Right atrium auricular region (tissue), 2 donors: ENCODE measurements at regions not wholly inside any gene's neighbourhood (a gene's known extent, or its start where the extent isn't known, plus 50 kb on each side); places are given as distances from the start of the nearest gene placed in this dataset.
"Not testable (repeated sequence)": the region's sequence is repeated elsewhere in the genome, so short reads cannot be mapped to it uniquely, and the experiment has no call there.

Experiments used
- DNase-seq: peaks from one replicate; pipeline ENCODE4 v3.0.0-alpha.2; 2019; ENCODE audit warnings: low spot score
- H3K27ac ChIP-seq, 2 donors: fragments of 200-600 bp; sonication (generic); 1 replicate in 1 of 2; 2 replicates in 1 of 2; pipeline ENCODE4 v1.5.1; 2016 to 2019
- H3K27me3 ChIP-seq, 2 donors: fragments of 200-600 bp; sonication (generic); one replicate each; pipeline versions ENCODE4 v1.5.1 to v1.6.0; 2017 to 2019
- H3K36me3 ChIP-seq: fragments of 200-600 bp; sonication (generic); one replicate; pipeline ENCODE4 v1.5.1; 2016
- H3K4me1 ChIP-seq, 2 donors: fragments of 200-600 bp; sonication (generic); one replicate each; pipeline versions ENCODE4 v1.5.1 to v1.6.0; 2017 to 2019
- H3K4me3 ChIP-seq, 2 donors: fragments of 200-600 bp; sonication (generic); 1 replicate in 1 of 2; 2 replicates in 1 of 2; pipeline ENCODE4 v1.5.1; 2017 to 2019; ENCODE audit warnings: mild to moderate bottlenecking in 1 of 2, moderate library complexity in 1 of 2
- H3K9me3 ChIP-seq, 2 donors: fragments of 200-600 bp; sonication (generic); one replicate each; pipeline ENCODE4 v1.5.1; 2019

- DNase-seq, H3K4me1 ChIP-seq, H3K9me3 ChIP-seq, H3K27me3 ChIP-seq, H3K36me3 ChIP-seq, H3K4me3 ChIP-seq, H3K27ac ChIP-seq: not testable (repeated sequence)
These were observed 200.7 kb upstream of the IRF2BP2 start for GRCh38 chr1:234810726-234811125.

- H3K27me3 ChIP-seq, H3K36me3 ChIP-seq, H3K9me3 ChIP-seq, H3K4me3 ChIP-seq, H3K4me1 ChIP-seq: not testable (repeated sequence)
- peak overlapping the region in 1 of 2 donors; percentile 53 for H3K27ac ChIP-seq
- peak; percentile 57 for DNase-seq
These were observed 199.9 kb upstream of the IRF2BP2 start for GRCh38 chr1:234809854-234810245.

- peak overlapping the region in 1 of 2 donors; percentile 53 for H3K27ac ChIP-seq
- not testable (repeated sequence) for H3K4me3 ChIP-seq, H3K36me3 ChIP-seq, H3K9me3 ChIP-seq, H3K27me3 ChIP-seq, H3K4me1 ChIP-seq
- DNase-seq, result peak; percentile 69
These were observed 199.2 kb upstream of the IRF2BP2 start for GRCh38 chr1:234808943-234809853.

- H3K27me3 ChIP-seq, H3K4me3 ChIP-seq, H3K4me1 ChIP-seq, H3K36me3 ChIP-seq, H3K9me3 ChIP-seq, H3K27ac ChIP-seq: not testable (repeated sequence)
- peak; percentile 1 for DNase-seq
These were observed 198.5 kb upstream of the IRF2BP2 start for GRCh38 chr1:234808459-234808858.

- H3K9me3 ChIP-seq, DNase-seq, H3K4me1 ChIP-seq, H3K4me3 ChIP-seq, H3K27ac ChIP-seq, H3K27me3 ChIP-seq, H3K36me3 ChIP-seq: not testable (repeated sequence)
These were observed 197.7 kb upstream of the IRF2BP2 start for GRCh38 chr1:234807705-234808104.

- DNase-seq, H3K27ac ChIP-seq: not testable (repeated sequence)
These were observed 192.6 kb upstream of the IRF2BP2 start for GRCh38 chr1:234802586-234802985.

GRCh38 chr1:234801636-234802035 is 191.7 kb upstream of the IRF2BP2 start:
- H3K27ac ChIP-seq, H3K27me3 ChIP-seq, H3K9me3 ChIP-seq, DNase-seq, H3K4me1 ChIP-seq, H3K4me3 ChIP-seq, H3K36me3 ChIP-seq: not testable (repeated sequence)

More at GRCh38 chr1:234802586-234802985, 192.6 kb upstream of the IRF2BP2 start:
- not testable (repeated sequence) for H3K4me1 ChIP-seq, H3K36me3 ChIP-seq, H3K27me3 ChIP-seq, H3K4me3 ChIP-seq, H3K9me3 ChIP-seq

- H3K4me1 ChIP-seq, H3K27me3 ChIP-seq, H3K27ac ChIP-seq: not testable (repeated sequence)
These were observed 191.2 kb upstream of the IRF2BP2 start for GRCh38 chr1:234801147-234801546.

GRCh38 chr1:234800563-234800962 is 190.6 kb upstream of the IRF2BP2 start:
- H3K36me3 ChIP-seq, H3K9me3 ChIP-seq, H3K4me1 ChIP-seq, H3K4me3 ChIP-seq, DNase-seq, H3K27me3 ChIP-seq, H3K27ac ChIP-seq: not testable (repeated sequence)

More at GRCh38 chr1:234801147-234801546, 191.2 kb upstream of the IRF2BP2 start:
- not testable (repeated sequence) for H3K9me3 ChIP-seq, DNase-seq, H3K36me3 ChIP-seq, H3K4me3 ChIP-seq

- H3K4me3 ChIP-seq, H3K9me3 ChIP-seq, H3K36me3 ChIP-seq, H3K4me1 ChIP-seq, H3K27ac ChIP-seq, H3K27me3 ChIP-seq, DNase-seq: not testable (repeated sequence)
These were observed 189.2 kb upstream of the IRF2BP2 start for GRCh38 chr1:234799021-234799689.

- H3K27ac ChIP-seq, H3K4me3 ChIP-seq: not testable (repeated sequence)
These were observed 187.2 kb upstream of the IRF2BP2 start for GRCh38 chr1:234797216-234797615.

GRCh38 chr1:234796438-234796792 is 186.4 kb upstream of the IRF2BP2 start:
- H3K4me1 ChIP-seq, H3K36me3 ChIP-seq, H3K27me3 ChIP-seq, H3K27ac ChIP-seq, H3K4me3 ChIP-seq, DNase-seq, H3K9me3 ChIP-seq: not testable (repeated sequence)

More at GRCh38 chr1:234797216-234797615, 187.2 kb upstream of the IRF2BP2 start:
- not testable (repeated sequence) for DNase-seq, H3K36me3 ChIP-seq, H3K27me3 ChIP-seq, H3K4me1 ChIP-seq, H3K9me3 ChIP-seq

- not testable (repeated sequence) for DNase-seq, H3K4me1 ChIP-seq, H3K27me3 ChIP-seq, H3K27ac ChIP-seq, H3K4me3 ChIP-seq, H3K9me3 ChIP-seq, H3K36me3 ChIP-seq
These were observed 185.9 kb upstream of the IRF2BP2 start for GRCh38 chr1:234795711-234796437.

GRCh38 chr1:234795007-234795406 is 185.0 kb upstream of the IRF2BP2 start:
- H3K27me3 ChIP-seq, H3K27ac ChIP-seq, DNase-seq, H3K36me3 ChIP-seq, H3K9me3 ChIP-seq, H3K4me1 ChIP-seq, H3K4me3 ChIP-seq: not testable (repeated sequence)

GRCh38 chr1:234794452-234794851 is 184.5 kb upstream of the IRF2BP2 start:
- H3K4me3 ChIP-seq, H3K27me3 ChIP-seq, DNase-seq, H3K27ac ChIP-seq, H3K9me3 ChIP-seq, H3K4me1 ChIP-seq, H3K36me3 ChIP-seq: not testable (repeated sequence)
